A204.1 (cell line): ENCODE measurements at regions not wholly inside any gene's neighbourhood (a gene's known extent, or its start where the extent isn't known, plus 50 kb on each side); places are given as distances from the start of the nearest gene placed in this dataset.

ENCODE experiments used
- FAIRE-seq: peaks from 2 replicates; lab custom pipeline; 2012; peaks lifted over from hg19 to GRCh38; lab: Jason Lieb, UNC

DNA sequence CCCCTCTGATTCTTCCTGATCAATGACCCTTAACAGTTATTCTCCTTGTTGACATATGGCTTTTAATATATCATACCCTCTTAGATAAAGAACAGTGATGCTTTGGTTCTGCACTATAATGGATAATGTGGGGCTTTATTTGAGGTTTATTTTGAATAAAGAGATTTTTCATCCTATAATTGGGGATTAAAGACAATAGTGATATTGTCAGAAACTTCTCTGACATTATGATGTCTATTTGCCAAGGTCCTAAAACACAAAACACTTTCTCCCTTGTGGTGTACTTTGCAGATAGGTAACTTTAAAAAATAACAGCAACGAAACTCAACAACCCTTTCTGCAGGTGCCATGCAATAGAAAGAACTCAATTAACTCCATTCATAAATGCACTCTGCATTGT is 243.6 kb upstream of the RHOBTB1 start:
- no peak for FAIRE-seq

DNA sequence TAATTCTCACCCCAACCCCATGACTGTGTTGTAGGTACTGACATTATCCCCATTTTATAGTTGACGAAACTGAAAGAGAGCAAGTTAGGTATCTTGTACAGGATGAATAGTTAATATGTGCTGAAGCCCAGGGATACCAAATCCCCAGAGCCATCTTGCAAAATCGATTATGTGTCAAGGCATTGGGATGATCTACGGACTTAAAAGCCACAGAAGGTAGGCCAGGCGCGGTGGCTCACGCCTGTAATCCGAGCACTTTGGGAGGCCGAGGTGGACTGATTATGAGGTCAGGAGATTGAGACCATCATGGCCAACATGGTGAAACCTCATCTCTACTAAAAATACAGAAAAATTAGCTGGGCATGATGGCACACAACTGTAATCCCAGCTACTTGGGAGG is 242.4 kb upstream of the RHOBTB1 start:
- FAIRE-seq: no peak

DNA sequence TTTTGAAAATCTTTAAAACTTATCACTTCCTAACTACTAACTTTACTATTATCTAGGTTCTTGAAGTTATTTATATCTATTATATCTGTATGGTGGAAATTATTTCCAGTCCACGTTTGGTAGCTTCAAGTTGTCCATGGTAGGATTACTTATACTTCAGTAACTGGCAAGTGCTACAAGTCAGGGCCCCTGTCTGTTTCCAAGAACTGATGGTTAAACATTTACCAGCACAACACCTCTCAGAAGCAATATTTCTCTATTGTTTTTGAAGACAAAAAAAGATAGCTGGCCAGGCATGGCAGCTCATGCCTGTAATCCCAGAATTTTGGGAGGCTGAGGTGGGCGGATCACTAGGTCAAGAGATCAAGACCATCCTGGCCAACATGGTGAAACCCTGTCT is 240.4 kb upstream of the RHOBTB1 start:
- no peak for FAIRE-seq

DNA sequence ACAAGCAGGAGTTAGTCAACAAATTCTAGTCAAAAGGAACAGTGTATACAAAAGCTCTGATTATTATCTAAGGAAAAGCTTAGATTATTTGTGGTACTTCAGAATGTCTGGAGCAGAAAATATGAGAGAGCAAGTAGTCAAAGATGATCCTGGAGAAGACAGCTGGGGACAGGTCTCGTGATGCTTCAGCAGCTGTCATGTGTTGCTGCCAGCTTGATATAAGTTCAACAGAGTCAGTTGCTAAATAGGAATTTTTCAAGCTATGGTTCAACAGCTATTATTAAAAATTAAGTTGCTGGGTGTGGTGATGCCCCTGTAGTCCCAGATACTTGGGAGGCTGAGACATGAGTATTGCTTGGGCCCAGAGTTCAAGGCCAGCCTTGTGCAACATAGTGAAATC is 240.0 kb upstream of the RHOBTB1 start:
- no peak for FAIRE-seq

DNA sequence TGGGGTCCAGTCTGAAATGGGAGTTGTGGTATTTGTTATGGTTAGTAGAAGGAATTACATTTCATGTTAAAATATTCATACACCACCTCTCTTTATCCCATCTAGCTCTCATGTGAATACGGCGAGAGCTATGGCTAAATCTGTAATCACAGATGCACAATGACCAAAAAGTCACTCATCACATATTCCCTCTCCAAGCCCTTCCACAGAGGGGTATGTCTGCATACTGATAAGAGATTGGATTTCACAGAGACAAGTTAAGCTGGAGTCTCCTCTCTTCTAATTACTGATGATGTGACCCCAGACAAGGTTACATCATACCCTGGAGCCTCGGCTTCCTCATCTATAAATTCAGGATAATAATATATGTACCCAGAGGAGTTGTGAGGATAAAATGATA is 237.8 kb upstream of the RHOBTB1 start:
- FAIRE-seq: no peak

DNA sequence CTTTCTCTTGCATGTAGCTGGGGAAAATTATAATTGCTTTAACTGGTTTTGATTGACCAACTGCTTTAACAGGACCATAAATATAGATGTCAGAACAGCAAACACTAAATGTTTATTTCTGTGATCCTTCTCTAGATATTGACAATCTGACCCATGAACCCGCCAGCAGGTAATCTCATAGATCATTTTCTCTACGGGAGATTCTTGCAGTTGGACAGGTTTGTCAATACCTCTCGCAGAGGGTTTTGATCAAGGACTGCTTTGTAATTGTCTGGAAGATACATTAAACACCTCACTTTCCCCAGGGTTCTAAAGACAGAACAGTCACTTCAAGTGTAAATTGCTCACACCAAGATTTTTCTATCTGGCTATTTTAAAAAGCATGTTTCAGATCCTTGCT is 235.8 kb upstream of the RHOBTB1 start:
- no peak for FAIRE-seq

DNA sequence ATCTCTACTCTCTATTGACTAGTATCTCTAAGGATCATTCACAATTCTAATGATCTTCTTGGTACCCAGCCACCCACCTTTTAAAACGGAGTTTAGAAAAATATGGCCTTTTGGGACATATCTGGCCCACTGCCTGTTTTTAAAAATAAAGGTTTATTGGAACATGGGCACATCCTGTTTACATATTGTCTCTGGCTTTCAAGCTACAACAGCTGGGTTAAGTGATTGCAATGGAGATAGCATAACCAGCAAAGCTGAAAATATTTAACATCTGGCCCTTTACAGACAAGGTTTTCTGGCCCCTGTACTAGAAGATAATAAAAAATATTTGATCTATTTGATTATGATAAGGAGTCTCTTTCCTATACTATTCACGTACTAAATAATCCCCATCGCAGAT is 232.4 kb upstream of the RHOBTB1 start:
- FAIRE-seq: no peak

DNA sequence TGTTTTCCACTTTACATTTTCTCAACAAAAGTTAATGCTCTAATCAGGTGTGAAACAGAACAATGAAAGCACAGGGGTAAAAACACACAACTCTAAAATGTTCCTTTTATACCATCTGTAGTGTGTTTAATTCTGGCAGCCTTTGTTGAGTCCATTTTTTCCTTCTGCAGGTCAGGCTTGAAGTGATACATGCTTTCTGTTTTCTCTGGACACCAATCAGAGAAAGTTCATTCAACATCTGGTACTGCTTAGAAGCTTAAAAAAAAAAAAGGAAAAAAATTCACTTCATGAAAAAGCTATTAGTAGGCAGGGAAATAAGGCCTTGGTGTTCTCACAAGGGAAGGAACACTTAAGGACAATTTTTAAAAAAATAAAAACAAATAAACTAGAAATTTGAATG is 231.3 kb upstream of the RHOBTB1 start:
- FAIRE-seq: no peak

DNA sequence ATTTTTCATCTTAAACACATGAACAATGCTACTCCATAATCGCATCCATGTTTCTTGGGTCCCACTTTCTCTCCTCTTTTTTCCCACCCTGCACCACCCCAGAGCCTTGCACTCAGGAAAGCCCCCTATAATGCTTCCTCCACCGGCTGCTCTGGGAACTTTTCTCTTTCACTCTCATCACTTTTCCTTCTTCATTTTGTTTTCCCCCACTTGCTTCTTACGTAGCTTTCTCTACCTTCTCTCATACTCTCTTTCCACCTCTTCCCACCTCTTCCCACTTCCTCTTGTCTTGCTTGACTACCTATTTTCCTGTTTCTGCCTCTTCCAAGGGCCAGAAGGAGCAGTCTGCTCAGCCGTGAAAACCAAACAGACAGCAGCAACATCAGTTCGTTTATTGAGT is 229.5 kb upstream of the RHOBTB1 start:
- FAIRE-seq: no peak

DNA sequence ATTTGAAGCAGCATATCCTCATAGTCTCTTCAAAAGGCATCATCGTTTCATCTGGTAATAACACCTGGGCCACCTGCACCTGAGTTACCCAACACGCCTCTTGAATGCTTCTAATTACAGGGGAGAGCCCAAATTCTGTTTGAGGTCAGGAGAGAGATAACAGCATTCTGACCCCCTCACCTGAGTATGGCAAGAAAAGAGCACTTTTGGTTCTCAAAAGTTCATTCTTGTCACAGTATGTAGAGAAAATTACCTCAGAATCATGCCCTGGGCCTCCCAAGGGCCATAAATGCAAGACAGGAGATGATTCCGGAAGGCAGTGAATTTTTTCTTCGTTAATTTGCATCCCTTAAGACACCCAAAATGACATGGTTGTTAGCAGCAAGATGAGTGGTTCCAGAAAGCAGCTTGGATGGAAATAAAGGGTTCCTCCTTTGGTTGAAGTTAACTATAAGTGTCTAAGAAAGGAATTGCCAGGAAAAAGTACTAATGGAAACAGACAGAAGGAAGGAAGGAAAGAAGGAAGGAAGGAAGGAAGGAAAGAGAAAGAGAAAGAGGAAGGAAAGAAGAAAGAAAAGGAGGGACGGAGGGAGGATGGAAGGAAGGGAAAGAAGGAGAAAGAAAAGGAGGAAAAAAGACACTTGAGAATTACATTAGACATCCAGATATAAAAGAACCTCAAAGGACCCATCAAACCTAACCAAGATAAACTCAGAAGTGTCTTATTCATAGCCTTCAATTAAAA is 228.4 kb upstream of the RHOBTB1 start:
- FAIRE-seq: no peak

DNA sequence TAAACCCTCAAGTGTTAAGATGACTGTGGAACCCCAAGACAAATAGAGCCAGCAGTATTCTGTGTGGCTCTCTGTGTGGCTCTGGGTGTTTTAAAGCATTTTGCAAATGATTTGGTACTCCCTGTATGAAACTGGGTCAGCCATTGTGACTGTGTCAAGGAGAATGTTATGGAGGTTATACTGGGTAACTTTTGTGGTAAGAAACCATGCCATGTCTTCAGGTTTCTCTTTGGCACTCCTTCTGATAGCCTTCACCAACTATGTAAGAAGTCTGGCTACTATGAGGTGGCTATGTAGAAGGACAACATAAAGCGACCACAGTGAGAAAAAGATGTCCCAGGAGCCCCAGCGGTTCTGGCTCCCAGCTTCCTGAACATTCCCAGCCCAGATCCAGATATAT is 226.6 kb upstream of the RHOBTB1 start:
- no peak for FAIRE-seq

DNA sequence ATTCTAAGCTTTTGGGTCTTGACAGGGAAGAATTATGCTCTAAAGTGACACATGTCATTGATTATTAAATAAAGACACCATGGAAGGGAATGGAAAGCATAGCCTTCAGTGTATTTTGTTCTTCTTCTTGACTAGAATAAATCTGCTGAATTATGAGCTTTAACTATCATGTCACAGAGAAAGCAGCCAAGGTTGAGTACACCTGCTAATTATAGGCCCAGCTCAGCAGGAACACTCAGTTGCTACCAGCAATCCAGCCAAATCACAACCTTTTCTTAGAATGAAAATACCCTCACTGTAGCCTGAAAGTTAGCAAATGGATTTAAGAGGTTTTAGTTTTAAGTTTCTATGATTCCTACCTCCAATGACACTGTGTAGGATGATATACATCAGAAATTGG is 225.3 kb upstream of the RHOBTB1 start:
- FAIRE-seq: no peak

DNA sequence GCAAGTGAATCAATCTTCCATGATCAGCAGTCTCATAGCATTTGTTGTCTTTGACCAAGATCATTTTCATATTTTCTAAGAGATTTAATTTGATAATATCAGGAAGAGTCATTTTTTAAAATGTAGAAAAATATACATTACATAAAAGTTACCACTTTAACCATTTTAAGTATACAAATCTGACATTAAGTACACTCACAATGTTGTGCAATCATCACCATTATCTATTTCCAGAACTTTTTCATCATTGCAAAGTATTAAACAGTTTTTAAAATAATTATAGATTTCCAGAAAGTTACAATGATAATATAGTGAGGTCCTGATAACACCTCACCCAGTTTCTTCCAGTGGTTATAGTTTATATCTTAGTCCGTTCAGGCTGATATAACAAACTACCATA is 222.5 kb upstream of the RHOBTB1 start:
- FAIRE-seq: peak; percentile 14

DNA sequence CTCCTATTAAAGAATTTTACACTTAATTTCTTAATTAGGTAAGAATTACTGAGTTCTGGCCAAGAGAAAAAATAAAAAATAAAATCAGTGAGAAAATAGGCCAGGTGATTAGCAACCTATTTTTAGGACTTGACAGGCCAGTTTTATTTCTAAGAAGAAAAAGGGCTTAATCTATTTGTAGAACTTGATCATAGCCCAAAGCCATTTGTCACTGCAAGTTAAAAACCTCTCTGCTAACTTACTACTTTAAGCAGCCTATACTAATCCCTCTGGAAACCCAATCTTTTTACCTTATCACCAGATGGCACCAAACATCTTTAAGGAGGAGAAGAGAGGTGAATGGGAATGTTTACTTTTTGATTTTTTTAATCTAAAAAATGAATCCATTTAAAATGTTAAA is 222.1 kb upstream of the RHOBTB1 start:
- FAIRE-seq: no peak

DNA sequence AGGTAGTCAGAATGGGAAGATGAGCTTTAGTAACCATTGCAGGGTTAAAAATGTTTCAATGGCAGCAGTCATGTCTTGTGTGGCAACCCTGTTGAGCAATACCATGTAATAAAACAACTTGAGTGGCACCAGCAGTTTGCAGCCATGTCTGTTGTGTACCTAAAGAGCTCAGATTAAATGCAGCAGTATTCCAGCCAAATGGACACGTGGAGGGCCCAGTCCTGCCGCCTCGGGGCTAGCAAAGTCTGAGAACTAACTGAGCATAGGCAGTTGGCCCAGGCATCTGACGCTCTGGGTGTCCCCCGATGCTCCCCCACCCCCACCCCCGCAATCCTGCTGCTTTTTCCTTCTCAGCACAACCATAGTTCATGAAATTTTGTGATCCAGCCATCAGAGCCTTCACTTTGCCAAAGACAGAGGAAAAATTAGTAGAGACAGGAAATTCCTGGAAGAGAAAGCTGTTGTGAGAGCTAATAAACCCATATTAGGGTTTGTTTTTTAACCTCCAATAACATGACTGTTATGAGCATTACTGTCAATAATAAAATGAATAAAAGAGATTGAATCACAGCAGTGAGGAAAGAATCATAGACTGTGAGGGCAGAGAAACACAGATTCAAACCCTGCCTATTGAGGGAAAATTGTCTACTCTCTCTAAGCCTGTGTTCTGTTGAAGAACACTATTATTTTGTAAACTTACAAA is 220.6 kb upstream of the RHOBTB1 start:
- no peak for FAIRE-seq

DNA sequence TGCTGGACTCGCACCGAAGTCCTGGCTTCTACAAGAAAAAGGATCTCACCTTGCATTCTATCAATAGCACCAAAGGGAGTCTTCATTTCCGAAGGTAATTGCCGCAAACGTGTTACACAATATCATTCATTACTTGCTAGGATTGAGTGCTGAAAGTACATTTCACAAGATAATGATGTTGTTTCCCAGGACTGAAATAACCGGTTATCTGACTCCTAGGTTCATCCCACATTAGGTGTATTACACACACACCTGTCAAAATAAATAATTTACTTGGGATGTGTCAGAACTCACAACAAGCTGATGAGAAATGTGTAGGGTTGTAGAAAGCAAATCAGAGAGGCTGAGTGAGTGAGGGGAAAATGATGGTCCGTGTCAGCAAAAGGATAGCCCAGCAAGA is 219.4 kb upstream of the RHOBTB1 start:
- FAIRE-seq: no peak

DNA sequence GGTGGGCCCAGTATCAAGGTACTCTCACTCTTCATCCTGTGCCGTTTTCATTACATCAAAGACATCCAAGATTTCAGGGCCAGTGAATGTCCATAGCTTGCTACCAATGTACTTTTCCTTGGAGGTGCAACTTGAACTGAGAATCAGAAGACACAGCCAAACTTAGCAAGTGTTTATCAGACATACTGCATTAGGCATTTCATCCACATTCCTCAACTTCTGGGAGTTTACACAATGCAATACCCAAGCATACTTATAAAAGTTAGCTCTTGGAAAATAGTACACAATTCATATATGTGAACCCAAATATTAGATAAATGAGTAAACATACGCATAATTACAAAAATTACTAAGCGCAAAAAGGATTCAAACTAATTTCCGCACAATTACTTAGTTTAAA is 216.3 kb upstream of the RHOBTB1 start:
- no peak for FAIRE-seq

DNA sequence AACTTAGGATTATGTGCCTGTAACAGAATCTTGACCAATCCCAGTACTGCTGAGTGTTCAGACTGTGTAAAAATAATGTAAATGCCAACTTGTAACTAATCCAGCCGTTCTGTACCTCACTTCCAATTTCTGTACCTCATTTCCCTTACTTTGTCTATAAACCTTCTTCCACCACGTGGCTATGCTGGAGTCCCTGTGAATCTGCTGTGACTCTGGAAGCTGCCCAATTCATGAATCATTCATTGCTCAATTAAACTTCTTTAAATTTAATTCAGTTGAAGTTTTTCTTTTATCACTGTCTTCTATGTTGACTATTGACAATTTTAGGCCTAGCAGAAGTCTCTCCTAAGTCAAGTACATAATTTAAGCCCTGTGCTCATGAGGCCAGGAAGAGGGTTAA is 215.3 kb upstream of the RHOBTB1 start:
- no peak for FAIRE-seq

DNA sequence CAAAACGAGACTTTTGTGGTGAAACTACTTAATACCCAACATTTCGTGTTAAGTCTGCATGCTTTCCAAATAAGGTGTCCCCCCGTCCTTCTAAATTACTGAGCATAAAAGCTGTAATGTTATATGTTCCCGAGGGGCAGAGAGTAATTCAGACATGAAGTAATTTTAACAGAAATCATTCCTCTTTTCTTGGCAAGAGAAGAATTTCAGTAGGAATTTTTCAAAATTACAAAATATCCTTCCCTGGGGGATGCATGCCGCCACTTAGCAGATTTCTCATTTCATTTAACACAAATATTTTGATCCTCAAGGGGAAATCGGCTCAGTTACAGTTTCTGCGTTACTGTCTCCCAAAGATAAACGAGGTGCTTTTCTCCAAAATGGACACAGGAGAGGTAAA is 213.2 kb upstream of the RHOBTB1 start:
- FAIRE-seq: no peak

DNA sequence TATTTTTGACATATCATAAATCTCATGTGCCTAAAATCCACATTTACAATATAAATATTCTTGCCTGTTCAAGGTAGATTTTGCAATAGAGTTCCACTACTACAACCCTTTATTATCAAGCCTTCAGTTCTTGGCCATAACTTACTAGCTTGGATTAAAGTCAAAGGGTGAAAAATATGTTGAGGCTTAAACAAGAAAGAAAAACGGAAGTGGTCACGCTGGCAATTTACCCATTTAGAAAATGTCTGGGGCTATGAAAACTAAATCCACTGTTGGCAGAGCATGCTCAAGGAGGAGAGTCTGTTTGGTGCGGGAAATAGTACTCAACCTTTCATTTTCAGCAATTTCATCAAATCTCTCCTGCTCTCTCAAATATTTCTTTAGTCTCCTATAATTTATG is 209.8 kb upstream of the RHOBTB1 start:
- no peak for FAIRE-seq

DNA sequence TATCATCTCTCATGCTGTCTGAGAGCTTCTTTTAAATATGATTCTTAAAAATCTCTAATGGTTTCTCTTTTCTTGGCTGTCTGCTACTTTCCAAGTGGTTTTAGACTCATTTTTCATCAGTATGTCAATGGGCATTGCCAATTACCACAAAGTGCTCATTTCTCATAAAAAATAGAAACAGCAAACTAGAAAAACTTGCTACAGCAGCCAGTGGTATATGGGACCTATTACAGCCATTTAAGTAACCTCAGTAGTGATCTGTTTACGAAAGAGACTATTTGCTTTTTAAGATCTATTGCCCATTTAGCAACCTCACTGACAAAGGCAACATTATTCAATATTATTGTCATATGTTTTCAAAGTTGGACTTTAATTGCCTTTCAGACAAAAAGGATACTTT is 207.1 kb upstream of the RHOBTB1 start:
- FAIRE-seq: no peak

DNA sequence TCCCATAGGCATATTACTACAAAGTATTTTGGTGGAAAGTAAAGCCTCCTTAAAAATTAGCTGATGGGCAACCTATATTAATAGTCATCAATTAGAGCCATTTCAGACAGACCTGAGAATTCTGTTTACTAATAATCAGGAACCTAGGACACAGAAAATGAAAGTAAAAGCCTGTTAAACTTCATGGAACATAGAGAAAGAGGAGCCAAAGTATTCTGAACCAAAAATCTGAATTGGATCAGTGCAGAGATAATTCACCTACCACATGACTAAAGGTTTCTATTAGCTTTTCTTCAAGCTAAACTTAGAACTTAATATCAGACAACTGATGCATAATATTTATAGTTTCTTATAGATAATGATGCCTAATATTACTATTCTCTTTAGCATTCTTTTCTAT is 204.5 kb upstream of the RHOBTB1 start:
- no peak for FAIRE-seq

DNA sequence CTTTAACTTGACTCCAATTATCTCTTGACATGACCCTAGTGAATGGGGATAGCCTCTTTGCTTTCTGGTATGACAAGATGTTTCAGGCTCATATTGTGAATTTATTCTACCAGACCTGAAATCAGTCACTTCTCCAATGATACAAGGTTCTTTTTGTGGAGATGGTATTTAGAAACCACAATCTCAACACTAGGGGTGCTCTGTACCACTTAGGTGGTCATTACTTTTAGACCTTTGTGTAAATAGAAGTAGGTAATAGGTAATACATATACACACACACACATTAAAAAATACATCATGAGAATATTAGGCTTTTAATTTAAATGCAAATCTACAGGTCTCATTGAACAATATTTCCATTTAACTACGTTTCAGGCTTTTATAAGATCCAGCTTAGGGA is 199.0 kb upstream of the RHOBTB1 start:
- FAIRE-seq: no peak

DNA sequence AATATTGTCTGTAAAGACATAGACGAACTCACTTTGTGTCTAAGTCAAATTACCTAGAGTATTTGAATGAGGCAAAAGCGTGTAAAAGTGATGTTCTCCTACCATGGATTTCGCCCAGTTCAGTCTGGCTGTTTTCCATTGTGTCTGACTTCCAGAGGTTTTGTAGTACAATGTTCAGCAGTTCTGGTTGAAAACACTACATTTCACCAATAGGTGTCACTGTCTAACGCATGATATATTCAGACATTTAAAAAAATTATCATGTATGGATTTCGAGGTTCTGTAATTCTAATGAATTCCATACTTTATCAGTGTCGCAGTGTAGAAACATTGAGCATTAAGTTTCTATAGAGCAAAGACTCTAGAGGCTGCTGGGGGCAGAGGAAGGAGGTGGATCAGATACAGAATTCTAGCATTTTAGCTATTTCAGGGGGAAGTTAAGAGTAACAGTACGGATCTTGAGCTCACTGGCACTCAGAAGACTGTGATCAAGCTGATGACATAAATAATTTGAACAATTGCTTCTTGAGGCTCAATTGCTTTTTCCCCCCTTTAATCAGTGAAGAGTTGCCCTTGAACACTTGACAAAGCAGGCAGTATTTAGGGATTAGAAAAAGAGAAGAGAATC is 196.9 kb upstream of the RHOBTB1 start:
- FAIRE-seq: peak; percentile 98
